ENCODE measurements at regions not wholly inside any gene's neighbourhood (a gene's known extent, or its start where the extent isn't known, plus 50 kb on each side); places are given as distances from the start of the nearest gene placed in this dataset.

DNA sequence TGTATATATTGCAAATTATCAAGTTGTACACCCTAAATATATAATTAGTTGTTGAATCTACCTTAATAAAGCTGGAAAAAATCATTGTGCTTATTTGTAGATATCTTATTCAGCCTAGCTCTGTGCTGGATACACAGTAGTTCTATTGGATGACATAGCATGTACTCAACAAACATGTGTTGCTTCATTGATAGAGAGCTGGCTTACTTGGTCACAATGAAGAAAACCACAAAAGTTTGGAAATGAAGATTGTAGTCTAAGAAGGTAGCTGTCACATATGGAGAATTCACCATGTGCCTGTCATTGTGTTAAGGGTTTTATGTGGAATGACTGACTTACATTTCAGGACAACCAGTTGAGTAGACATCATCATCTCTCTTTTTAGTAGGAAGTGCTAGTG, 278.9 kb downstream of the LMO7 start:
- TF ChIP-seq EZH2 (IDR thresholded peaks at IDR 0.05; ENCODE audit: insufficient read depth, poor library complexity, severe bottlenecking) (no peak), EZH2phosphoT487 (IDR thresholded peaks at IDR 0.05; ENCODE audit: insufficient read depth, low read depth) (no peak)
